ENCODE measurements at regions not wholly inside any gene's neighbourhood (a gene's known extent, or its start where the extent isn't known, plus 50 kb on each side); places are given as distances from the start of the nearest gene placed in this dataset.
"Not testable (repeated sequence)": the region's sequence is repeated elsewhere in the genome, so short reads cannot be mapped to it uniquely, and the experiment has no call there.

GRCh38 chr6:168369786-168370185 is 50.2 kb upstream of the DACT2 start:
- ATAC-seq (no peak), DNase-seq (ENCODE audit: low spot score) (no peak)

GRCh38 chr6:168370310-168370991 is 50.9 kb upstream of the DACT2 start:
- ATAC-seq (peak; percentile 98), DNase-seq (ENCODE audit: low spot score) (peak; percentile 76)

- DNase-seq (ENCODE audit: low spot score): no peak
- no peak for ATAC-seq
Measured at GRCh38 chr6:168371185-168371584, 51.6 kb upstream of the DACT2 start.

GRCh38 chr6:168371618-168371980 is 52.0 kb upstream of the DACT2 start:
- no peak for DNase-seq (ENCODE audit: low spot score)

GRCh38 chr6:168371981-168372711 is 52.6 kb upstream of the DACT2 start:
- DNase-seq (ENCODE audit: low spot score) (no peak), ATAC-seq (no peak)

More at GRCh38 chr6:168371618-168371980, 52.0 kb upstream of the DACT2 start:
- no peak for ATAC-seq

DNA sequence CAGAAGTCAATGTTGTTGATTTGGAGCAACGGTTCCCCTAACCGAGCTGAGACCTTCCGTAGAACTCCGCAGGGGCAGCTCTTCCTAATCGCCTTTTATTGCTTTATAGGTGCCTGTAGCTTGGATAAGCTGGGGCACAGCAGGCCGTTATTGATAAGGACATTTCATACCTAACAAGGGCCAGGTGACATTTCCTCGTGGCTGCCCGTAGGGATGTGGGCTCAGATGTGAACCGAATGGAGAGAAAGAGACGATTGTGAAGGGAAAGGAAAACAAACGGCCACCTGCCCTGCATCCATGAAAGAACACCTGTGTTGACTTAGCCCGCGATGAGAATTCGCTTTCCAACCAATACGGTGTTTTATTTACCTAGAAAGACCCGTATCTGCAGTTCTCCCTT is 53.3 kb upstream of the DACT2 start:
- DNase-seq (ENCODE audit: low spot score) (no peak), ATAC-seq (no peak)

DNA sequence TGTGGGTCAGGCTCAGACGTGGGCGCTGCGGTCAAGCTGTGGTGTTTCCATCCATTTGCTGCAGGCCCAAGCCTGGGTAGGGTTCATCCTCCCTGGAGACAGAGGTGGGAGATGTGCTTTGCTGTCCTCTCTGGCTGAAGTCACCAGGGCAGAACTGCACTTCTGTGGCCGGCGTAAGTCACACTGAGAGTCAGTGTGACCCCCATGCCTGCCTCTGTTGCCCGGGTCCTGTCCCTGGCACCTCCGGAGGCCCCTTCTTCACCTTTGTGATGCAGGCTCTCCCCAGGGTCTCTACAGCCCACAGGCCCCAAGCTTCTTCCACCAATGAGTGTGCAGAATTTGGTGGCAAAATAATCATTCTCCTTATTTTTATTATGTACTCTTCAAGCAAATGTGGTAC is 53.8 kb upstream of the DACT2 start:
- DNase-seq (ENCODE audit: low spot score): no peak
- no peak for ATAC-seq

DNA sequence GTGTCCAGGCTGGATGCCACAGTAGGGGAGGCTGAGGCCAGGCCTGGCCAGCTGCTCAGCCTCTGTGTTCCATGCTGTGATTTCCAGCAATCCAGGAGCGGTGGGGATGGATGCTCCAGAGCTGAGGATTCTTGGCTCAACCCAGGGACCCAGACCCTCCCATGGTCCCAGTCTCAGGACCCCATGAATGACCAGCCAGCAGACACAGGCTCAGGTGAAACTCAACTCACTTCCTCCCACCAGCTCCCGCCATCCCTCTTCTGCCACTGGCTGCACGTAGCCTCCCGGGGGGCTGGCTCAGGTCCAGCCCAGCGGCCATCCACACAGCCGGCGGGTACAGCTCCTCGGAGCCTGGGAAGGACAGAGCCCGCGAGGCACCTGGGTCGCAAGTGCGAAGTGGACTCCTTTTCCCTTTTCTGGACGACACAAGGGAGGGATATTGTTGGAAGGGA is 54.5 kb upstream of the DACT2 start:
- no peak for ATAC-seq
- no peak for DNase-seq (ENCODE audit: low spot score)

GRCh38 chr6:168374541-168375071 is 55.0 kb upstream of the DACT2 start:
- ATAC-seq (no peak), DNase-seq (ENCODE audit: low spot score) (no peak)

DNA sequence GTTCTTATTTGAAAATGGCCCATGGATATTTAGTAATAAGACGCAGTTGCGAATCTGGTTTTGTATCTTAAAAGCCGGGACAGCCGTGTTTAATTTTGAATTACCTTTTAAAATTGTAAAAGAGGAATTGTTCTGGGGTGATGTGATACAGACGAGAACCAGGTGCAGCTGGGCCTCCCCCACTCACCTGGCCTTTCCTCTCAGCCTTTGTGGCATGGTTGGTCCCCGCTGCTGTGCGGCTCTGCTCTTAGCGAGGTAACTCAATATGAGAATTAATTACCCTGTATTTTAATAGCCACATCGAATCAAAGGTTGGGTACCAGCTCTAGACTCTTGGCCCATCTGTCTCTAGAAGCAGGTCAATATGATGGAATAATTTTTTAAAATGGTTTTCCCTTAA is 56.5 kb upstream of the DACT2 start:
- no peak for DNase-seq (ENCODE audit: low spot score)
- no peak for ATAC-seq

DNA sequence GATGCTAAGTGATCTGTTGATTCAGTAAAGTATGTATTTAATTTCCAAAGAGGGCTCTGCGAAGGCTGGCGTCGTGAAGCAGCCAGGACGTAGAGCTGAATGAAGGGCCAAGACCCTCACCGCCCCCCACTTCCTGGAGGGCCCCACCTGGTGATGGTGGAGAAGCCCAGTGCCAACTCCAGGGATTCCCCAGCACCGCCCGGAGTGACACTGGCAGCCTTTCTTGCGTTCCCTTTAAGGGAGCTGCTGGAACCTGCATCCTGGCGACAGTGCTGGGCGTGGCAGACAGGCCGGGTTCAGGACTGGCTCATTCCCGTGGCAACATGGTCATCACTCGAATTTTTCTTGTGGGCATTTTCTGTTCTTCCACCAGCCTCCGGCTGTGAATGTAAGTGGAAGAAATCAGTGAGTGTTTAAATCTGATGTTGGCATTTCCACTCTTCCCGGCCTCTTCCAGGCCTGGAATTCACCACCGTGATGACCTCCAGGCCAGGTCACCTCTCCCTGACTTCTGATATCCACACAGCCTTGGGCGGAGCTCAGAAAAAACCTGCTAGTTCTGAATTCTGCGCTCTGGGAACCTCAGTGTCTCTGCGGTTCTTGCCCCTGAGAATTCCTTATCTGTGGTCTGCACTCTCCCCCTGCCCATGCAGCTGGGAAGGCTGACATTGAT is 57.4 kb upstream of the DACT2 start:
- DNase-seq (ENCODE audit: low spot score) (no peak), ATAC-seq (no peak)

DNA sequence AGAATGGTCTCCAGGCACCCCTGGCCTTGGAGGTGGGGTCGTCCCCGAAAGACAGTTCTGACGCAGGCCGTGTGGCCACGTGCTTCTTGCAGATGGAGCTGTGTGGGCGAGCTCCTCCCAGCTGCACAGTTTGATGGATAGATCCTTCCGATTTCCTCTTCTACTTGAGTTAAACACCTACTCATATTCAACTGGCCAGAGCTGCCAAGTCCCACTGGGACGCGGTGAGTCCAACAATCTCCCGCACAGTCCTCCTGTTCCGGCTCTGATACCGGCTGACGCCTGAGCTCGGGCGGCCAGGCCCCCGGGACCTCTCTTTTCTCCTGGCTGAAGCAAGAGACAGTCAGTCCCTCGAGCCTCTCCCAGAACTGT is 57.9 kb upstream of the DACT2 start:
- no peak for DNase-seq (ENCODE audit: low spot score)
- ATAC-seq: no peak

GRCh38 chr6:168377856-168378832 is 58.6 kb upstream of the DACT2 start:
- ATAC-seq: no peak
- no peak for DNase-seq (ENCODE audit: low spot score)

DNA sequence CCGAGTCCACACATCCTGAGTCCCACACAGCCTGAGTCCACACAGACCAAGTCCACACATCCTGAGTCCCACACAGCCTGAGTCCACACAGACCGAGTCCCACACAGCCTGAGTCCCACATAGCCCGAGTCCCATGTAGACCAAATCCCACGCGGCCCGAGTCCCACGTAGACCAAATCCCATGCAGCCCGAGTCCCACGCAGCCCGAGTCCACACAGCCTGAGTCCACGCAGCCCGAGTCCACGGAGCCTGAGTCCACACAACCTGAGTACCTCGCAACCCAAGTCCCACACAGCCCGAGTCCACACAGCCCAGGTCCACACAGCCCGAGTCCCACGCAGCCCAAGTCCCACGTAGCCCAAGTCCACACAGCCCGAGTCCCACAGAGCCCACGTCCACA is 60.0 kb upstream of the DACT2 start:
- ATAC-seq; DNase-seq (ENCODE audit: low spot score): not testable (repeated sequence)

DNA sequence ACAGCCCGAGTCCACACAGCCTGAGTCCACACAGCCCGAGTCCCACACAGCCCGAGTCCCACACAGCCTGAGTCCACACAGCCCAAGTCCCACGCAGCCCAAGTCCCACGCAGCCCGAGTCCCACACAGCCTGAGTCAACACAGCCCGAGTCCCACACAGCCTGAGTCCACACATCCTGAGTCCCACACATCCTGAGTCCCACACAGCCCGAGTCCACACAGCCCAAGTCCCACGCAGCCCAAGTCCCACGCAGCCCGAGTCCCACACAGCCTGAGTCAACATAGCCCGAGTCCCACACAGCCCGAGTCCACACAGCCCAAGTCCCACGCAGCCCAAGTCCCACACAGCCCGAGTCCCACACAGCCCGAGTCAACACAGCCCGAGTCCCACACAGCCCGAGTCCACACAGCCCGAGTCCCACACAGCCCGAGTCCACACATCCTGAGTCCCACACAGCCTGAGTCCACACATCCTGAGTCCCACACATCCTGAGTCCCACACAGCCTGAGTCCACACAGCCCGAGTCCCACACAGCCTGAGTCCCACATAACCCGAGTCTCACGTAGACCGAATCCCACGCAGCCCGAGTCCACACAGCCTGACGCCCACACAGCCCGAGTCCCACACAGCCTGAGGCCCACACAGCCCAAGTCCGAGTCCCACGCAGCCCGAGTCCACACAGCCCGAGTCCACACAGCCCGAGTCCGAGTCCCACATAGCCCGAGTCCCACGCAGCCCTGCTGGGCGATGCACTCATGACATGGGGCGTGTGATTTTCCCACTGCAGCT is 60.6 kb upstream of the SMOC2 start:
- DNase-seq (ENCODE audit: low spot score); ATAC-seq: not testable (repeated sequence)

DNA sequence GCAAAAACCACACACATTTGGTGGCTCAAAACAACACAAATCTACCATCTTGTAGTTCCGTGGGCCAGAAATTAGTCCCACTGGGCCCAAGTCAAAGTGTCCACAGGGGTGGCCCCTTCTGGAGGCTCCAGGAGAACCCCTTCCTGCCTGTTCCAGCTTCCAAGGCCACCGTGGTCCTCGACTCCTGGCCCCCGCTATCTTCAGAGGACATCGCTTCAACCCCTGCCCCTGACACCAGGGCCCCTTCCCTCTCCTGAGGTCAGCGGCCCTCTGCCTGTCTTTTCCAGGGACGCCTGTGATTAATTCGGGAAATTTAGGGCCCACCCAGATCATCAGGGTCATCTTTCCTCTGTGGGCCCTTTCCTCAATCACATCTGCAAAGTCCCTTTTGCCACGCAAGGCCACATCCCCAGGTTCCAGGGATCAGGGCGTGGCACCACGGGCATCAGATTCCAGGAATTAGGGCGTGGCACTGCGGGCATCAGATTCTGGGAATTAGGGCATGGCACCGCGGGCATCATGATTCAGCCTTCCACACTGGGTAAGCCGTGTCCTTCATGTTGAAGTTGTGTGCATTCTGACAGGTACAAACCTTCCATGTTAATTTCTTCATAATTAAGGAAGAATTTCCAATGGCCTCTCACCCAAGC is 59.9 kb upstream of the SMOC2 start:
- DNase-seq (ENCODE audit: low spot score) (no peak), ATAC-seq (no peak)

- no peak for DNase-seq (ENCODE audit: low spot score)
- ATAC-seq: no peak
Measured at GRCh38 chr6:168381726-168382458, 59.1 kb upstream of the SMOC2 start.

- DNase-seq (ENCODE audit: low spot score) (no peak), ATAC-seq (no peak)
Measured at GRCh38 chr6:168383062-168383854, 57.7 kb upstream of the SMOC2 start.

Measured in left lobe of liver (tissue), 2 donors.